Hepatocyte (in vitro differentiated cells): ENCODE measurements at regions not wholly inside any gene's neighbourhood (a gene's known extent, or its start where the extent isn't known, plus 50 kb on each side); places are given as distances from the start of the nearest gene placed in this dataset.

Experiments
- CTCF ChIP-seq: fragments of 200-600 bp; sonication (generic); IDR thresholded peaks from 2 replicates; pipeline ENCODE4 v1.5.1; 2016; ENCODE audit warnings: antibody characterized with exemption, mild to moderate bottlenecking; ENCODE audit not compliant: poor library complexity
- EZH2 ChIP-seq: fragments of 200-600 bp; sonication (generic); IDR thresholded peaks from 2 replicates; pipeline ENCODE4 v1.6.1; 2016; ENCODE audit warnings: antibody characterized with exemption, mild to moderate bottlenecking, borderline replicate concordance
- EZH2phosphoT487 ChIP-seq: fragments of 200-600 bp; sonication (generic); IDR thresholded peaks from one replicate; pipeline ENCODE4 v1.6.1; 2018; ENCODE audit warnings: antibody characterized with exemption, mild to moderate bottlenecking, low read depth, moderate library complexity; ENCODE audit not compliant: unreplicated experiment, severe bottlenecking

- no peak for TF ChIP-seq EZH2phosphoT487
- TF ChIP-seq CTCF = no peak
- no peak for TF ChIP-seq EZH2
Measured at GRCh38 chr2:7272210-7272609, 355.0 kb downstream of the RNF144A start.
